ENCODE measurements at regions not wholly inside any gene's neighbourhood (a gene's known extent, or its start where the extent isn't known, plus 50 kb on each side); places are given as distances from the start of the nearest gene placed in this dataset.

GRCh38 chr6:147108259-147108910 lies 95.8 kb upstream of the STXBP5 start:
- TF ChIP-seq CTCF (IDR thresholded peaks at IDR 0.05), result no peak
- H3K36me3 Mint-ChIP-seq (ENCODE audit: low read depth), result no peaks in the 10 kb centered on the region
- peaks cover 9% of the 10 kb centered on the region for H3K27me3 Mint-ChIP-seq (ENCODE audit: low read depth, poor library complexity)
- DNase-seq, result no peak
- H3K27ac Mint-ChIP-seq, result no peak overlapping the region
- no peak overlapping the region for H3K4me3 Mint-ChIP-seq
- no peaks in the 10 kb centered on the region for H3K4me1 Mint-ChIP-seq
- no peaks in the 10 kb centered on the region for H3K9me3 Mint-ChIP-seq

- Mint-ChIP-seq H3K4me3 (no peak overlapping the region), H3K9me3 (no peaks in the 10 kb centered on the region), H3K4me1 (no peaks in the 10 kb centered on the region), H3K27me3 (ENCODE audit: low read depth, poor library complexity) (peaks cover 5% of the 10 kb centered on the region), H3K27ac (no peak overlapping the region), H3K36me3 (ENCODE audit: low read depth) (no peaks in the 10 kb centered on the region)
- no peak for TF ChIP-seq CTCF (IDR thresholded peaks at IDR 0.05)
- no peak for DNase-seq
These were observed 94.5 kb upstream of the STXBP5 start for GRCh38 chr6:147109707-147110106.

GRCh38 chr6:147116056-147116455 lies 88.2 kb upstream of the STXBP5 start:
- Mint-ChIP-seq H3K27me3 (ENCODE audit: low read depth, poor library complexity) (no peaks in the 10 kb centered on the region), H3K9me3 (peaks cover 3% of the 10 kb centered on the region), H3K27ac (no peak overlapping the region), H3K36me3 (ENCODE audit: low read depth) (no peaks in the 10 kb centered on the region), H3K4me1 (no peaks in the 10 kb centered on the region), H3K4me3 (no peak overlapping the region)
- DNase-seq, result no peak
- TF ChIP-seq CTCF (IDR thresholded peaks at IDR 0.05), result no peak

GRCh38 chr6:147117011-147117410 lies 87.2 kb upstream of the STXBP5 start:
- Mint-ChIP-seq H3K9me3 (peaks cover 3% of the 10 kb centered on the region), H3K36me3 (ENCODE audit: low read depth) (no peaks in the 10 kb centered on the region), H3K4me3 (no peak overlapping the region), H3K4me1 (no peaks in the 10 kb centered on the region), H3K27ac (no peak overlapping the region), H3K27me3 (ENCODE audit: low read depth, poor library complexity) (no peaks in the 10 kb centered on the region)
- no peak for TF ChIP-seq CTCF (IDR thresholded peaks at IDR 0.05)
- no peak for DNase-seq

- TF ChIP-seq CTCF (IDR thresholded peaks at IDR 0.05), result no peak
- H3K36me3 Mint-ChIP-seq (ENCODE audit: low read depth), result no peaks in the 10 kb centered on the region
- H3K27ac Mint-ChIP-seq, result no peak overlapping the region
- no peaks in the 10 kb centered on the region for H3K27me3 Mint-ChIP-seq (ENCODE audit: low read depth, poor library complexity)
- no peaks in the 10 kb centered on the region for H3K4me1 Mint-ChIP-seq
- DNase-seq, result no peak
- H3K9me3 Mint-ChIP-seq, result peaks cover 3% of the 10 kb centered on the region
- H3K4me3 Mint-ChIP-seq, result no peak overlapping the region
These were observed 86.6 kb upstream of the STXBP5 start for GRCh38 chr6:147117580-147117979.

GRCh38 chr6:147119310-147119709 lies 84.9 kb upstream of the STXBP5 start:
- no peak for TF ChIP-seq CTCF (IDR thresholded peaks at IDR 0.05)
- Mint-ChIP-seq H3K4me1 (no peaks in the 10 kb centered on the region), H3K9me3 (peaks cover 3% of the 10 kb centered on the region), H3K27ac (no peak overlapping the region), H3K27me3 (ENCODE audit: low read depth, poor library complexity) (no peaks in the 10 kb centered on the region), H3K36me3 (ENCODE audit: low read depth) (no peaks in the 10 kb centered on the region), H3K4me3 (no peak overlapping the region)
- DNase-seq, result no peak

Data from nephron progenitor cell (in vitro differentiated cells).